Activated CD8-positive, alpha-beta T cell treated with anti-CD3 and anti-CD28 coated beads for 36 hours (primary cell): ENCODE measurements at regions not wholly inside any gene's neighbourhood (a gene's known extent, or its start where the extent isn't known, plus 50 kb on each side); places are given as distances from the start of the nearest gene placed in this dataset.

Experiments used
- ATAC-seq: fragments of 200-7000 bp; cut with Tn5 transposase; one replicate; pipeline ENCODE4 v1.10.0; 2021; ENCODE audit warnings: mild to moderate bottlenecking, moderate library complexity
- CTCF ChIA-PET: fragments of 350-600 bp; sonication (Branson Sonifier 250); formaldehyde crosslinking; loops from one replicate; lab custom pipeline; 2021; ENCODE audit warnings: antibody characterized with exemption; lab: Charles Lee
- POLR2A ChIA-PET: fragments of 350-600 bp; sonication (Branson Sonifier 250); formaldehyde crosslinking; loops from one replicate; lab custom pipeline; 2021; ENCODE audit warnings: antibody characterized with exemption; lab: Charles Lee
- DNase-seq: peaks from one replicate; pipeline ENCODE4 v3.0.0-alpha.2; 2020
- H3K27ac Mint-ChIP-seq: one replicate; pipeline ENCODE4 v1.8.0; 2021; ENCODE audit warnings: mild to moderate bottlenecking, mixed read lengths
- H3K27me3 Mint-ChIP-seq: one replicate; pipeline ENCODE4 v1.8.0; 2021; ENCODE audit warnings: mixed read lengths
- H3K36me3 Mint-ChIP-seq: one replicate; pipeline ENCODE4 v1.8.0; 2021; ENCODE audit warnings: low read depth, mixed read lengths
- H3K4me1 Mint-ChIP-seq: one replicate; pipeline ENCODE4 v1.8.0; 2021; ENCODE audit warnings: low read depth, mixed read lengths
- H3K4me3 Mint-ChIP-seq: one replicate; pipeline ENCODE4 v1.8.0; 2021; ENCODE audit warnings: mild to moderate bottlenecking, moderate library complexity, mixed read lengths
- H3K9me3 Mint-ChIP-seq: one replicate; pipeline ENCODE4 v1.8.0; 2021; ENCODE audit warnings: mixed read lengths
- CTCF ChIP-seq: fragments of 200-600 bp; IDR thresholded peaks from one replicate; pipeline ENCODE4 v1.8.0; 2022; ENCODE audit warnings: antibody characterized with exemption, mild to moderate bottlenecking
- intact Hi-C: fragments of 100-400 bp; cut with micrococcal nuclease; formaldehyde crosslinking; loops from one replicate; pipeline ENCODE4 v1.10.0; 2022

DNA sequence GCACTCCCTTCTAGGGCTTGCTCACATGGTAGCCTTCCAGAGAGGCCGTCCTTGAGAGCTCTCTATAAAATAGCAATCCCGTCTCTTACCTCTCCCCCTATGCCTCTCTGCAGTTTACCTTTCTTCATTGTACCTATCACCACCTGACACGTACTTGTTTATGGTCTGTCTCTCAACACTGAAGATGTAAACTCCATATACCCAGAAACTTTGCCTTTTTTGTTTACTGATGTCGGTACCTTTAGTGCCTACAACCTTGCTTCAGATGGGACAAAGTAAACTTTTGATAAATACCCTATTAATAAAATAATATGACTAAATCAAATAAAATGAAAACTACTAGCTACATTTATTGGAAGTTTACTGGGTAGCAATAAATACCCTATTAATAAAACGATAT lies 220.6 kb downstream of the GPAM start:
- H3K4me1 Mint-ChIP-seq: no peaks in the 10 kb centered on the region
- no peak for ATAC-seq
- POLR2A ChIA-PET: no interaction called here
- CTCF ChIA-PET: interaction anchor here (0.7 kb wide), 1 partner anchor 1490 kb away, joined by 3 read pairs; no protein-coding TSS in a partner anchor
- no peak overlapping the region for H3K27ac Mint-ChIP-seq
- H3K27me3 Mint-ChIP-seq: no peaks in the 10 kb centered on the region
- H3K36me3 Mint-ChIP-seq: no peaks in the 10 kb centered on the region
- no peak overlapping the region for H3K4me3 Mint-ChIP-seq
- intact Hi-C loops: no loop called here
- H3K9me3 Mint-ChIP-seq: peaks cover 1% of the 10 kb centered on the region
- no peak for TF ChIP-seq CTCF
- no peak for DNase-seq

- Mint-ChIP-seq H3K27ac (no peak overlapping the region), H3K36me3 (no peaks in the 10 kb centered on the region), H3K4me1 (no peaks in the 10 kb centered on the region), H3K4me3 (no peak overlapping the region), H3K27me3 (peaks cover 3% of the 10 kb centered on the region), H3K9me3 (peaks cover 1% of the 10 kb centered on the region)
- ChIA-PET POLR2A (no interaction called here), CTCF (no interaction called here)
- DNase-seq: no peak
- ATAC-seq: no peak
- intact Hi-C loops: no loop called here
- TF ChIP-seq CTCF: no peak
Measured at GRCh38 chr10:111967116-111967515, 216.4 kb downstream of the GPAM start.

DNA sequence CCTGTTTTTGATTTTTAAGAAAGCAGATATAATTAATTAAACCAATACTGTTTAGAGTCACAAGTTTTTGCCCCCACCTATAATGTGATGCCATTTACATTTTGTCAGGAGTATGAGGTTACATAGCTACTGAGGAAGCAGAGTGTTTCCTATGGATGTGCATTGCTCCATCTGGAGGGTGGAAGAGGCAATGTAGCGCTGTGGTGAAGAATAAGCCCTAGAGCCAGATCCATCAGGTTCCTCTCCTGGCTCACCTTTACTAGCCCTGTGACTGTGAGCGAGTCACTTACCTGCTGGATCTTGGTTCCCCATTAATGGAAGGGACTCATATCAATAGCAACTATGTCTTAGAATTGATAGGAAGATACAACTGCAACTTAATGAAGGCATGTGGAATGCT lies 216.0 kb downstream of the GPAM start:
- Mint-ChIP-seq H3K27ac (no peak overlapping the region), H3K4me1 (no peaks in the 10 kb centered on the region), H3K36me3 (no peaks in the 10 kb centered on the region), H3K9me3 (peaks cover 1% of the 10 kb centered on the region), H3K27me3 (peaks cover 3% of the 10 kb centered on the region), H3K4me3 (no peak overlapping the region)
- DNase-seq (no peak), ATAC-seq (no peak)
- POLR2A ChIA-PET: no interaction called here
- intact Hi-C loops: no loop called here
- TF ChIP-seq CTCF: no peak
- CTCF ChIA-PET: no interaction called here

GRCh38 chr10:111968647-111969046 lies 214.9 kb downstream of the GPAM start:
- no peak overlapping the region for H3K27ac Mint-ChIP-seq
- no peak for ATAC-seq
- no peak for DNase-seq
- no peaks in the 10 kb centered on the region for H3K4me1 Mint-ChIP-seq
- ChIA-PET POLR2A (no interaction called here), CTCF (no interaction called here)
- peaks cover 3% of the 10 kb centered on the region for H3K27me3 Mint-ChIP-seq
- no peak overlapping the region for H3K4me3 Mint-ChIP-seq
- no peak for TF ChIP-seq CTCF
- peaks cover 1% of the 10 kb centered on the region for H3K9me3 Mint-ChIP-seq
- no peaks in the 10 kb centered on the region for H3K36me3 Mint-ChIP-seq
- intact Hi-C loops: no loop called here

DNA sequence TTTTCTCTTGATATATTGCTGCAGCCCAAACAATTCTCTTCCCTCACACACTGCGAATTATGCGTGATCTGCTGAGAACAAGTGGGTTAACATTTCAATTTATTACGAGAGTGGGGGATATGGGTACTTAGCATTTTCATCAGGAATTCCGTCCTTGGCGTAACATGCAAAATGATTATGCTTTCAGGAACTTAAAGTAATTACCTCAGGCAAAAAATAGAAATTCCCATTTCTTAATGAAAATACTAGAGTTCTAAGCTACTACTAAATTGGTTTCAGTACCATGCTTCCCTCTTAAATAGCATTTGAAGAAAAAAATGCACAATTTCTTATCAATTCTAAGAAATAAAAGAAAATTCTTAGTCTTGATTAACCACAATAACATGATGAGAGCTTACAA lies 213.5 kb downstream of the GPAM start:
- H3K27me3 Mint-ChIP-seq: peaks cover 3% of the 10 kb centered on the region
- intact Hi-C loops: no loop called here
- no peak for ATAC-seq
- H3K4me1 Mint-ChIP-seq: no peaks in the 10 kb centered on the region
- POLR2A ChIA-PET: no interaction called here
- no peak for TF ChIP-seq CTCF
- peaks cover 1% of the 10 kb centered on the region for H3K9me3 Mint-ChIP-seq
- H3K4me3 Mint-ChIP-seq: no peak overlapping the region
- H3K27ac Mint-ChIP-seq: no peak overlapping the region
- no peak for DNase-seq
- H3K36me3 Mint-ChIP-seq: no peaks in the 10 kb centered on the region
- CTCF ChIA-PET: no interaction called here
